ENCODE measurements at regions not wholly inside any gene's neighbourhood (a gene's known extent, or its start where the extent isn't known, plus 50 kb on each side); places are given as distances from the start of the nearest gene placed in this dataset.

DNA sequence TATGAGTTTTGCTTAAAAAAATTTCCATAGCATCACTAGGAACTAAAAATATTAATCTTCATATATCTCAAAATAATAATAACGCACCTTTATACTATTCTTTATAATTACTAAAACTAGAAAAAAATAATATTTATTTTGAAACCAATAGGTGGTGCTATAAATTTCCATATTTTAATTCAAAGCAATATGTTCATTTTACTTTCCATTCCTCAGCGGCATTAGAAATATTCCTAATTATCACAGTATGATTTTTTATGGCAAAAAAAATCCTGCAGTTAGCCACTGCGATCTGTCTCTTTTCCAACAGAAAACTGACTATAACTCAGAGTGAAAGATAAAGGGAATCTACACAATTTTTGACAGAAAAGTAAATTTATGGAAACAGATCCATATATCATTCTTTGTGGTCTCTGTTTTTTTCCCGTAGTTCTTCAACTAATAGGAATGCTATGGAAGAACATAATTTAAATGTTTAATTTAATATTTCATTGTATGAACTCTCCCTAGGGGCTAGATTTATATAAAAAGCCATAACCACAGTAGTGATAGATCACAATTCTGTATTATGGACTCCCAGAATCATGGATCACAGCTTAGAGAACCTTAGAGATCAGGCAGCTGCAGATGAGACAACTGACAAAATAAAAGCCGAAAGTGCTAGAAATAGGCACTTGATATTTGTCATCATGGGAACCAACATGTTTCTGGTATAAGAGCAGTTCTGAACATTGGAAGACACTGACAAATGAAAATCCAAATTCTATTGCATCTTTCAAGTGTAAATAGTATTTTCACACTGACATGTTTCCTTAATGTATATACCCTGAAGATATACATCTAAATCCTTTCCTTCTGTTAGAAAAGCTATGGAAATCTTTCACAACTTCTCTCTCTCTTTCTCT, 167.7 kb upstream of the MPDZ start:
- H3K9me2 ChIP-seq (replicated peaks; ENCODE audit: insufficient read depth, low read length) = no peaks in the 10 kb centered on the region
- peaks cover 49% of the 10 kb centered on the region for H3K4me1 ChIP-seq (ENCODE audit: low read length)
- no peak overlapping the region for H3K4me3 ChIP-seq (ENCODE audit: low read length)
- no peaks in the 10 kb centered on the region for H3K9me3 ChIP-seq (ENCODE audit: low read length)
- H3K27ac ChIP-seq (ENCODE audit: low read length) = no peak overlapping the region
- H3K36me3 ChIP-seq (ENCODE audit: insufficient read depth, low read length) = no peaks in the 10 kb centered on the region
- no peak for DNase-seq
- H3K4me2 ChIP-seq (ENCODE audit: low read depth, low read length, poor library complexity, severe bottlenecking) = no peak overlapping the region
- no peaks in the 10 kb centered on the region for H4K20me1 ChIP-seq (ENCODE audit: insufficient read depth, low read depth, low read length)
- H2AFZ ChIP-seq (ENCODE audit: low read length) = no peak overlapping the region
- no peaks in the 10 kb centered on the region for H3K79me2 ChIP-seq (ENCODE audit: low read length)
- H3K27me3 ChIP-seq (ENCODE audit: low read length) = no peaks in the 10 kb centered on the region
- H3K9ac ChIP-seq (ENCODE audit: low read length) = no peak overlapping the region

DNA sequence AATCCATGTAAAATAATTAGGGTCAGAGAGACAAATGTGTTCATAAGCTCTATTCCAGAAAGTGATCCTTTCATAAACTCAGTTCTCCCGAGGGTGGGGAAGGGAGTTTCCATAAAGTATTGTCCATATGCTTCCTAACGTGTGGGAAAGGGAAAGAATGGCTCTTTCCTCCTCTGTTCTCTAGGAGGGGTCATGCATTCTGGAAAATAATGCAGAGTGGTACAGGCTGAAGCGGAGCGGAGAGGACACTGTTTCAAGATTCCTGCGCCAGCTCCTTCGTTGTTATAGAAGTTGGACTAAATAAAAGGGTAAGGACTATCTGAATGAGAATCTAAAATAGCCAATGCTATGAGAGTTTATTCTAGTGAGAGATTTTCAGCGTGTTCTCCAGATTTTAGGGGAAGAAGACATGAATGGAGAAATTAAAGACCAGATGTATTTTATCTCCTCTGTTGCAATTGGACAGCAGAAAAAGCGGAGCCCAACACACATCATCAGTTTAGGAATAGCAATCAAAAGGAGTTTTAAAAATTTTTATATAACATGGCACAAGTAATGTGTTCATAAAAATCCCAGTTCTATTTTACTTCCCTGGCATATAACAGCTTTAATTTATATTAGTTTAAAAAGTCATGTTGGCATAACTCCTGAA, 166.9 kb upstream of the MPDZ start:
- Histone ChIP-seq H3K9me2 (replicated peaks; ENCODE audit: insufficient read depth, low read length) (no peaks in the 10 kb centered on the region), H3K36me3 (ENCODE audit: insufficient read depth, low read length) (no peaks in the 10 kb centered on the region), H3K4me3 (ENCODE audit: low read length) (no peak overlapping the region), H3K27me3 (ENCODE audit: low read length) (no peaks in the 10 kb centered on the region), H3K9ac (ENCODE audit: low read length) (no peak overlapping the region), H3K79me2 (ENCODE audit: low read length) (no peaks in the 10 kb centered on the region), H3K27ac (ENCODE audit: low read length) (no peak overlapping the region), H3K4me2 (ENCODE audit: low read depth, low read length, poor library complexity, severe bottlenecking) (no peak overlapping the region), H4K20me1 (ENCODE audit: insufficient read depth, low read depth, low read length) (no peaks in the 10 kb centered on the region), H3K4me1 (ENCODE audit: low read length) (peaks cover 47% of the 10 kb centered on the region), H2AFZ (ENCODE audit: low read length) (no peak overlapping the region), H3K9me3 (ENCODE audit: low read length) (no peaks in the 10 kb centered on the region)
- no peak for DNase-seq

GRCh38 chr9:13445103-13445500, 165.6 kb upstream of the MPDZ start:
- no peak overlapping the region for H3K4me3 ChIP-seq (ENCODE audit: low read length)
- peaks cover 34% of the 10 kb centered on the region for H3K4me1 ChIP-seq (ENCODE audit: low read length)
- H3K27ac ChIP-seq (ENCODE audit: low read length) = no peak overlapping the region
- H2AFZ ChIP-seq (ENCODE audit: low read length) = peak overlapping the region; percentile 38; the same call in 1 of the 2 replicates
- H3K36me3 ChIP-seq (ENCODE audit: insufficient read depth, low read length) = no peaks in the 10 kb centered on the region
- H3K9me3 ChIP-seq (ENCODE audit: low read length) = no peaks in the 10 kb centered on the region
- H3K27me3 ChIP-seq (ENCODE audit: low read length) = no peaks in the 10 kb centered on the region
- DNase-seq = no peak
- H3K9ac ChIP-seq (ENCODE audit: low read length) = no peak overlapping the region
- H4K20me1 ChIP-seq (ENCODE audit: insufficient read depth, low read depth, low read length) = no peaks in the 10 kb centered on the region
- peak overlapping the region; percentile 0 for H3K4me2 ChIP-seq (ENCODE audit: low read depth, low read length, poor library complexity, severe bottlenecking)
- H3K79me2 ChIP-seq (ENCODE audit: low read length) = no peaks in the 10 kb centered on the region
- no peaks in the 10 kb centered on the region for H3K9me2 ChIP-seq (replicated peaks; ENCODE audit: insufficient read depth, low read length)

DNA sequence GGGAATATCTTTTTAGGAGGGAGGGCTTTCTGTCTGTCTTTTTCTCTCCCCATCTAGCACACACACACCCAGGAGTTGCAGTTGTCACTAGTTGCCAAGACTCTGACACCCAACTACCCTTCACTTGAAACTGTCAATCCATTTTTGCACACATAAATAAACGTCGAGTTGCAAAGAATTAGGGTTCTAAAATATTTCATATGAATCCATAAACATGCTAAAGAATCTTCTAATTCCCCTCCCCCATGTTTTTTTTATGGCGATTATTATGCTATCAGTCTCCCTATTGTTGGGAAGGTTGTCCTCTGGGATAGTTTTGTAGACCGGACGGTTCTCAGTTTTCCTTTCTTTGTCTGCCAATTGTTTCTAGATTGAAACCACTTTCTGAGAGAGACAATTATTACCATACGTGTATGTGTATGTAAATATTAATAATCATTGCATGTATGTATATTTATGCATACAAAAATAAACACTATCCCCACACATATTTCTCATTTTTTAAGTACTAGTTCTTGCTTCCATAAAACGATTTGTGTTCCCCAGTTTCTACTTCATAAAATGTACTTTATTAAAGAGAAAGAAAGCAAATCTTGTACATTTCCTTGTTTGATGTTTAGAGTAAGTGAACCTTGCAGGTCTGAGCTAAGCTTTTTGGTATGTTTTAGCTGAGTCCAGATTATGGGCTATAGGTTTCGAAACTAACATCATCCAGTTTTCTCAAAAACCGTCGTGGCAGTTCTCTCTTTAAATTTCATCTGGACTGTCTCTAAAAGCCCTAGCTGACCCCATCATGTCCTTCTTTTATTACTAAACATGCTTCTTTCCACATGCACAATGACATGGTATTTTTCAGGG, 165.0 kb upstream of the MPDZ start:
- Histone ChIP-seq H3K9me2 (replicated peaks; ENCODE audit: insufficient read depth, low read length) (no peaks in the 10 kb centered on the region), H4K20me1 (ENCODE audit: insufficient read depth, low read depth, low read length) (no peaks in the 10 kb centered on the region), H3K4me3 (ENCODE audit: low read length) (no peak overlapping the region), H3K27ac (ENCODE audit: low read length) (no peak overlapping the region), H3K27me3 (ENCODE audit: low read length) (no peaks in the 10 kb centered on the region), H2AFZ (ENCODE audit: low read length) (peak overlapping the region; percentile 38; the same call in 1 of the 2 replicates), H3K9me3 (ENCODE audit: low read length) (no peaks in the 10 kb centered on the region), H3K79me2 (ENCODE audit: low read length) (no peaks in the 10 kb centered on the region), H3K36me3 (ENCODE audit: insufficient read depth, low read length) (no peaks in the 10 kb centered on the region), H3K4me1 (ENCODE audit: low read length) (peaks cover 27% of the 10 kb centered on the region), H3K9ac (ENCODE audit: low read length) (no peak overlapping the region), H3K4me2 (ENCODE audit: low read depth, low read length, poor library complexity, severe bottlenecking) (no peak overlapping the region)
- no peak for DNase-seq

DNA sequence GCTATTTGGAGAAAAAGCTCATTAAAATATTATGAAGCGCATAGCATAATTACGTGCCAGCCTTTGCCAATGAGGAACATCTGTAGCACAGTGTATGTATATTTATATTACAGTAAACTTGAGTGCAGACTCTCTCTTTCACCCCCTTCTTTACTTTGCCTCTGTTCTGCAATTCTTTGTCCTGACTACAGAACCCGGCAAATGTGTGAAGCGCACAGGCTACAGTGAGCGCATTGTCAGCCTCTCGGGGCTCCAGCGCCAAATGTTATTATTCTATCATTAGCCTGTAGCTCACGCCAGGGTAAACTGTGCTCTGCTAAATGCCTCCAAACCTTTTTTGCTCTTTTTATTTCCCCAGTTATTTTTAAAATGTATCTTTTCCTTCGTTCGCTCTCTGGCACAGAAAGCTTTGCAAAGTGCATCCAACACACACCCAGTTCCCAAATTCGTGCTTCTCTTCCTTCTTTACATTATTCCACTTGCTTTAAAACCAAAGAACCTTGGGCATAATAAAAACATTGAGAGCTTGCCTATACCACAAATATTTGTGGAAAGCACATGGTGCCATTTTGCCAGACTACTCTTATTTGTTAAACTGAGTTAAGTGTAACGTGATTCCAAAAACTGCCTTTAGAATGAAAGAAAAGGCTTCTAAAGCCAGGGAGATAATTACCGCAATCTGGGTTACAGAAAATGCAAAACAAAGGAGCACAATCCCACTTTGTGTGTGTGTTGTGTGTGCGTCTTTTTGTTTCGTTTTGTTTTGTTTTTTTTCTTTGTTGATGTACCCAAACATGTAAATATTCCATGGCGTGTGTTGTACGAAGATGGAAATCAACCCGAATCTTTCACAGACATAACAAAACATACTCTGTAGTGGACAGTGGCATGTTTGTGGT, 164.1 kb upstream of the MPDZ start:
- no peaks in the 10 kb centered on the region for H3K79me2 ChIP-seq (ENCODE audit: low read length)
- H3K36me3 ChIP-seq (ENCODE audit: insufficient read depth, low read length) = no peaks in the 10 kb centered on the region
- peaks cover 24% of the 10 kb centered on the region for H3K4me1 ChIP-seq (ENCODE audit: low read length)
- no peaks in the 10 kb centered on the region for H3K9me2 ChIP-seq (replicated peaks; ENCODE audit: insufficient read depth, low read length)
- H3K4me3 ChIP-seq (ENCODE audit: low read length) = no peak overlapping the region
- H3K9me3 ChIP-seq (ENCODE audit: low read length) = no peaks in the 10 kb centered on the region
- no peak overlapping the region for H3K27ac ChIP-seq (ENCODE audit: low read length)
- DNase-seq = no peak
- no peaks in the 10 kb centered on the region for H3K27me3 ChIP-seq (ENCODE audit: low read length)
- H3K4me2 ChIP-seq (ENCODE audit: low read depth, low read length, poor library complexity, severe bottlenecking) = no peak overlapping the region
- no peak overlapping the region for H3K9ac ChIP-seq (ENCODE audit: low read length)
- H2AFZ ChIP-seq (ENCODE audit: low read length) = no peak overlapping the region
- no peaks in the 10 kb centered on the region for H4K20me1 ChIP-seq (ENCODE audit: insufficient read depth, low read depth, low read length)

- no peaks in the 10 kb centered on the region for H3K9me3 ChIP-seq (ENCODE audit: low read length)
- DNase-seq = no peak
- H3K27ac ChIP-seq (ENCODE audit: low read length) = no peak overlapping the region
- H2AFZ ChIP-seq (ENCODE audit: low read length) = no peak overlapping the region
- no peaks in the 10 kb centered on the region for H3K36me3 ChIP-seq (ENCODE audit: insufficient read depth, low read length)
- no peaks in the 10 kb centered on the region for H4K20me1 ChIP-seq (ENCODE audit: insufficient read depth, low read depth, low read length)
- H3K4me1 ChIP-seq (ENCODE audit: low read length) = no peaks in the 10 kb centered on the region
- H3K27me3 ChIP-seq (ENCODE audit: low read length) = no peaks in the 10 kb centered on the region
- no peaks in the 10 kb centered on the region for H3K79me2 ChIP-seq (ENCODE audit: low read length)
- H3K4me2 ChIP-seq (ENCODE audit: low read depth, low read length, poor library complexity, severe bottlenecking) = no peak overlapping the region
- no peak overlapping the region for H3K9ac ChIP-seq (ENCODE audit: low read length)
- H3K4me3 ChIP-seq (ENCODE audit: low read length) = no peak overlapping the region
- no peaks in the 10 kb centered on the region for H3K9me2 ChIP-seq (replicated peaks; ENCODE audit: insufficient read depth, low read length)
These were observed 160.4 kb upstream of the MPDZ start for GRCh38 chr9:13439685-13440476.

- Histone ChIP-seq H2AFZ (ENCODE audit: low read length) (no peak overlapping the region), H3K27ac (ENCODE audit: low read length) (no peak overlapping the region), H3K9ac (ENCODE audit: low read length) (no peak overlapping the region), H3K79me2 (ENCODE audit: low read length) (no peaks in the 10 kb centered on the region), H4K20me1 (ENCODE audit: insufficient read depth, low read depth, low read length) (no peaks in the 10 kb centered on the region), H3K27me3 (ENCODE audit: low read length) (no peaks in the 10 kb centered on the region), H3K4me1 (ENCODE audit: low read length) (peaks cover 3% of the 10 kb centered on the region), H3K9me3 (ENCODE audit: low read length) (no peaks in the 10 kb centered on the region), H3K9me2 (replicated peaks; ENCODE audit: insufficient read depth, low read length) (no peaks in the 10 kb centered on the region), H3K4me2 (ENCODE audit: low read depth, low read length, poor library complexity, severe bottlenecking) (no peak overlapping the region), H3K4me3 (ENCODE audit: low read length) (no peak overlapping the region), H3K36me3 (ENCODE audit: insufficient read depth, low read length) (no peaks in the 10 kb centered on the region)
- no peak for DNase-seq
These were observed 158.4 kb upstream of the MPDZ start for GRCh38 chr9:13437866-13438265.

Measured in Karpas-422 (cell line).